ENCODE measurements at regions not wholly inside any gene's neighbourhood (a gene's known extent, or its start where the extent isn't known, plus 50 kb on each side); places are given as distances from the start of the nearest gene placed in this dataset.

DNA sequence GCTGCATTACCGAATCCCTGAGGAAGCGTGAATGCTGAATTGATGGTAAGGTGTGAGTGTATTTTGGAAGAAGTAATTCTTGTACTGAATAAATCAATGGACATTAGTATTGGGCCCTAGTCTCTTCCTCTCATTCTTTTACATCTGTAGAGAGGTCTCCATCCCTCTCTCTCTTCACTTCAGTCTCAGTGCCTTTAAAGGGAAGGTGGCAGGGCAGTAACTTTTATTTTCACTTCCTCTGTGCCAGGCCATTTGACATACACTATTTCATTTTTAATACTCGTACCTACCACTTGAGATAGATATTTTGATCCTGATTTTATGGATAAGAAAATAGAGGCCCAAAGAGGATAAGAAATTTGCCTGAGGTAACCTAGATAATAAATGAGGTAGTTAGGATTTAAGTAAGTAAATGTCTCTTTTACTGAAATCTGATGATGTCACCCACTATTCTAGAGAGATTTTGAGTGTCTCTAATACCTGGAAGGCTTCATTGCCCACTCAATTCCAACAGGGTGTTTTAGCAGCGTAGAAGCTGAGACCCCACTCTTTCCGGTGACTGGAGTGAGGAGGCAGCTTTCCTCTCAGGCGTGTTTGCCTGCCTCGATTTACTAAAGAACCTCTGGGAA is 177.9 kb upstream of the PRICKLE1 start:
- Histone ChIP-seq H3K9me3 (ENCODE audit: control insufficient read depth, low read depth, low read length) (no peaks in the 10 kb centered on the region), H3K4me1 (ENCODE audit: control insufficient read depth, extremely low read depth, insufficient read depth, low read length) (no peaks in the 10 kb centered on the region), H3K9ac (ENCODE audit: control insufficient read depth, extremely low read depth, insufficient read depth, low read length) (no peak overlapping the region), H3K36me3 (ENCODE audit: control insufficient read depth in 2 of 2, extremely low read depth in 1 of 2, insufficient read depth in 2 of 2, low read length in 2 of 2) (no peaks in the 10 kb centered on the region), H3K9me1 (ENCODE audit: control insufficient read depth, extremely low read depth, insufficient read depth, low read length) (no peaks in the 10 kb centered on the region), H3K27me3 (ENCODE audit: control insufficient read depth, extremely low read depth, insufficient read depth, low read length) (no peaks in the 10 kb centered on the region), H4K20me1 (ENCODE audit: control insufficient read depth, extremely low read depth, insufficient read depth, low read length) (no peaks in the 10 kb centered on the region), H3K4me2 (ENCODE audit: control insufficient read depth, extremely low read depth, insufficient read depth, low read depth, low read length) (no peak overlapping the region), H3K4me3 (ENCODE audit: control insufficient read depth in 2 of 3, extremely low read depth in 1 of 3, insufficient read depth in 2 of 3, low read depth in 1 of 3, low read length in 3 of 3) (no peak overlapping the region), H3K27ac (ENCODE audit: control insufficient read depth, insufficient read depth, low read length) (no peak overlapping the region), H2AFZ (ENCODE audit: control insufficient read depth, low read length) (no peak overlapping the region), H3K79me2 (ENCODE audit: control insufficient read depth, insufficient read depth, low read length) (no peaks in the 10 kb centered on the region)
- dilution Hi-C loops (cut with MboI; ENCODE audit: extremely low pct_ligation_motif_present, low sequenced_read_pairs): no loop called here
- DNase-seq (ENCODE audit: low read depth, low spot score): no peak
- no peak for FAIRE-seq
- TF ChIP-seq, protein P1, sequence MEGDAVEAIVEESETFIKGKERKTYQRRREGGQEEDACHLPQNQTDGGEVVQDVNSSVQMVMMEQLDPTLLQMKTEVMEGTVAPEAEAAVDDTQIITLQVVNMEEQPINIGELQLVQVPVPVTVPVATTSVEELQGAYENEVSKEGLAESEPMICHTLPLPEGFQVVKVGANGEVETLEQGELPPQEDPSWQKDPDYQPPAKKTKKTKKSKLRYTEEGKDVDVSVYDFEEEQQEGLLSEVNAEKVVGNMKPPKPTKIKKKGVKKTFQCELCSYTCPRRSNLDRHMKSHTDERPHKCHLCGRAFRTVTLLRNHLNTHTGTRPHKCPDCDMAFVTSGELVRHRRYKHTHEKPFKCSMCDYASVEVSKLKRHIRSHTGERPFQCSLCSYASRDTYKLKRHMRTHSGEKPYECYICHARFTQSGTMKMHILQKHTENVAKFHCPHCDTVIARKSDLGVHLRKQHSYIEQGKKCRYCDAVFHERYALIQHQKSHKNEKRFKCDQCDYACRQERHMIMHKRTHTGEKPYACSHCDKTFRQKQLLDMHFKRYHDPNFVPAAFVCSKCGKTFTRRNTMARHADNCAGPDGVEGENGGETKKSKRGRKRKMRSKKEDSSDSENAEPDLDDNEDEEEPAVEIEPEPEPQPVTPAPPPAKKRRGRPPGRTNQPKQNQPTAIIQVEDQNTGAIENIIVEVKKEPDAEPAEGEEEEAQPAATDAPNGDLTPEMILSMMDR (optimal IDR thresholded peaks at IDR 0.05 in 1 of 3, IDR thresholded peaks at IDR 0.05 in 1 of 3, conservative IDR thresholded peaks at IDR 0.05 in 1 of 3; ENCODE audit: extremely low read depth in 1 of 3, insufficient read depth in 2 of 3, low read length in 3 of 3): no peak

DNA sequence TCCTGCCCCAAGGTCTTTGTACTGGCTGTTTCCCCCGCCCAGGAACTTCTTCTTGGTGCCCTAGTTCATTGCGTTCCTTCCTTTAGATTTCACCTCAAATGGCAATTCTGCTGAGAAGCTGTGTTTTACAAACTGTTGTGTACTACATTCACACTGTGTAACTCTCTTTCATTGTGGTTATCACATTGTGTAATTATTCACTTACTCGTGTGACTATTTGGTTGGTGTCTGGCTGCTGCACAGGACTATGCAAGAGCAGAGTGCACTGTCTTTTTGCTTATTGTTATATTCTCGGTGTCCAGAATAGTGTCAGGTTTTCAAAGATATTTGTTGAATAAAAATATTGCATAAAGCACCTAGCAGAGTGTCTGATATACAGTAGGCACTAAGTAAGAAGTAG is 177.2 kb upstream of the PRICKLE1 start:
- Histone ChIP-seq H4K20me1 (ENCODE audit: control insufficient read depth, extremely low read depth, insufficient read depth, low read length) (no peaks in the 10 kb centered on the region), H2AFZ (ENCODE audit: control insufficient read depth, low read length) (no peak overlapping the region), H3K9ac (ENCODE audit: control insufficient read depth, extremely low read depth, insufficient read depth, low read length) (no peak overlapping the region), H3K9me1 (ENCODE audit: control insufficient read depth, extremely low read depth, insufficient read depth, low read length) (no peaks in the 10 kb centered on the region), H3K27me3 (ENCODE audit: control insufficient read depth, extremely low read depth, insufficient read depth, low read length) (no peaks in the 10 kb centered on the region), H3K79me2 (ENCODE audit: control insufficient read depth, insufficient read depth, low read length) (no peaks in the 10 kb centered on the region), H3K36me3 (ENCODE audit: control insufficient read depth in 2 of 2, extremely low read depth in 1 of 2, insufficient read depth in 2 of 2, low read length in 2 of 2) (no peaks in the 10 kb centered on the region), H3K4me2 (ENCODE audit: control insufficient read depth, extremely low read depth, insufficient read depth, low read depth, low read length) (no peak overlapping the region), H3K4me3 (ENCODE audit: control insufficient read depth in 2 of 3, extremely low read depth in 1 of 3, insufficient read depth in 2 of 3, low read depth in 1 of 3, low read length in 3 of 3) (no peak overlapping the region), H3K4me1 (ENCODE audit: control insufficient read depth, extremely low read depth, insufficient read depth, low read length) (no peaks in the 10 kb centered on the region), H3K9me3 (ENCODE audit: control insufficient read depth, low read depth, low read length) (no peaks in the 10 kb centered on the region), H3K27ac (ENCODE audit: control insufficient read depth, insufficient read depth, low read length) (no peak overlapping the region)
- no peak for DNase-seq (ENCODE audit: low read depth, low spot score)
- dilution Hi-C loops (cut with MboI; ENCODE audit: extremely low pct_ligation_motif_present, low sequenced_read_pairs): no loop called here
- FAIRE-seq: peak; percentile 23
- no peak for TF ChIP-seq EZH2 (IDR thresholded peaks at IDR 0.05; ENCODE audit: low read length)
- TF ChIP-seq, protein P1 (optimal IDR thresholded peaks at IDR 0.05 in 1 of 3, IDR thresholded peaks at IDR 0.05 in 1 of 3, conservative IDR thresholded peaks at IDR 0.05 in 1 of 3; ENCODE audit: extremely low read depth in 1 of 3, insufficient read depth in 2 of 3, low read length in 3 of 3): no peak

Measured in keratinocyte (primary cell).